NCI-H1417 (cell line): ENCODE measurements at regions not wholly inside any gene's neighbourhood (a gene's known extent, or its start where the extent isn't known, plus 50 kb on each side); places are given as distances from the start of the nearest gene placed in this dataset.

Experiments used
- DNase-seq, 3 experiments: peaks; one replicate each; lab custom pipeline; 2025; lab: John Stamatoyannopoulos, UW

- no peak for DNase-seq
Measured at GRCh38 chr2:6664332-6665061, 201.2 kb downstream of the CMPK2 start.

DNA sequence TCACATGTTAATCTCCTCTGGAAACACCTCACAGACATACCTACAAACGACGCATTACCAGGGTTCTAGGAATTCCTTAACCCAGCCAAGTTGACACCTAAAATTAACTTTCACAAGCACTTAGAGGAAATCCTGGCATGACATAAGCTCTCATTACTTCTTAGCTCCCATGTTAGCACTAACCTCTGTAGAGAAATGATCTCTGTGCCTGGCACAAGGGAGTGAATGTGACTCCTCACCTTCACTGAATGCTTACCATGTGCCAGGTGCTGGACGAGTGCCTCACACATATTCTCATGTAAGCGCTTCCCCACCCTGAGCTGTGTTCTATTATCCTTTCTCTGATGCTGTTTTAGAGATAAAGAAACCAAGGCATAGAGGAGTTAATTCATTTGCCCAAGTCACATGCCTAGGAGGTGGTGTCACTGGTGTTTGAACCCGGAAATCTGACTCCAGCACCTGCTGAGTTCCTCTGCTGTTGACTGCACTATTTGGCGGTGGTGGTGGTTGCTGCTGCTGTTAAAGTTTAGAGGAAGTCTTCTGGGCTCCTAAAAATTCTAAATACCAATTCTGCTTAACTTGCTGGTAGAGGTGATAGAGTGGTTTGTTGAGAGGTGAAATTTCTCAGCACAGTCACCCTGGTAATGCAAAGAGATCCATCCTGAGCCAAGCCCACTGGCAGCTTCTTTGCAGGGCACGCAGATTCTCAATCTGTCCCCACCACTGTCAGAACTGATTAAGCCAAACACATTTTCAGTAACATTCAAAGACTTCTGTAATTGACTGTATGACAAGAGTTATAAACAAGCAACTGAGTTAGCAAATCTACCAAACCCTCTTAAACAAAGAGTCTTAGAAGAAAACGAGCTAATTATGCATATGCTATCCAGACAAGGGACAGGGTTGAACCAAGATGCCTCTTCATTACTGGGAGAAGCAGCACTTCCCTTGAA is 200.3 kb downstream of the CMPK2 start:
- DNase-seq: no peak

- DNase-seq: no peak
Measured at GRCh38 chr2:6667326-6667725, 198.4 kb downstream of the CMPK2 start.

DNA sequence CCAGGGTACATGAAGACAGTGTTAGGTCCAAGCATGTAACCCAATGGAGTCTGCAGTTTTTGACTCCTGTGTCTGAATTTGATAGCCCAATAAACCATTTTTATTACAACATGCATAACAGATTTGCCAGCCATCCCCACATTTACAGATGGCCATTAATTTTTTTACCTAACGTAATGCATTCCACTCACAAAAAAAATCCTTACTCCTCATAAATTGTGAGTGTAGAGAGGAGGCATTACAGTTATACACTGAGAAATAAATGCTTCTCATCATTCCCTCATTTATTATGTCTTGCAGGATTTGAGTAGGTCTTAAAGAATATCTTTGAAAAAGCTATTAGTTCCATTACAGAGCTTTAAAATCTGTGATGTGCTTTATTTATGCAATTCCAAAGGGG is 193.8 kb downstream of the CMPK2 start:
- no peak for DNase-seq

GRCh38 chr2:6674381-6674780 is 191.3 kb downstream of the CMPK2 start:
- DNase-seq: no peak

DNA sequence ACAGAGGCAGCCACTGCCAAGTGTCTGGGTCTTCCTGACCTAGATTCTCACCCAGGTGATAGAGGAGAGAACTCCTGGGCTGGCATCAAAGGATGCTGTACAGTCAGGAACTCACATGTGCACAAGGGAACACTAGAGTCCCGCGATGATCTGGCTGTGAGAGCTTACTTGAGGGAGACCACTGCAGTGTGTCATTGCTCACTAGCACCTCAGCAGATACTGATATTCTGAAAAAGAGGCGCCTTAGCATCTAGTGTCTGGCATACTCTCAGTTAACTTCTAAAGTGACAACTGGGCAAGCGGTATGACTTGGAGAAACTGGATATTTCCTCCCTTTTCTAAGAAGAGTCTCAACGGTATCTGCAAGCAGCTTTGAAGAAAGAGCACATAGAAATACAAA is 189.9 kb downstream of the CMPK2 start:
- no peak for DNase-seq

- no peak for DNase-seq
Measured at GRCh38 chr2:6676241-6676640, 189.5 kb downstream of the CMPK2 start.

DNA sequence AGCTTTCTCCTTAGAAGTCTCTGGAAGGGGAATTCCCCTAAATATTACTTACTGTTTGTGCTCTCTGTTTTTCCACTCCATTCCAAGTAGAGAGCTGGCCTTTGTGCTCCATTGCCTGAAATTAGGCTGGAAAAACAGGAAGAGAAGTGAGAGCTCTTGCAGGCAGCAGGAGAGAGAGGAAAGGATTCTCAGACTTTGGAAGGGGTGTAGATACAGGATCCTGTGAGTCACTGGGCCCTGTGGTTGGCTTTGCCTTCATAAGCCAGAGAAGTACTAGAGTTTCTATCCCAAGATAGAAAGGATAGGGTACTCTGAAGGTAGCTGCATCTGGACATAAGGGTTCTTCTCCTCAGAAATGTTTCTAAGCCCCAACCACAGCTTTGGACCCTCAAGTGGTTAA is 188.9 kb downstream of the CMPK2 start:
- no peak for DNase-seq

DNA sequence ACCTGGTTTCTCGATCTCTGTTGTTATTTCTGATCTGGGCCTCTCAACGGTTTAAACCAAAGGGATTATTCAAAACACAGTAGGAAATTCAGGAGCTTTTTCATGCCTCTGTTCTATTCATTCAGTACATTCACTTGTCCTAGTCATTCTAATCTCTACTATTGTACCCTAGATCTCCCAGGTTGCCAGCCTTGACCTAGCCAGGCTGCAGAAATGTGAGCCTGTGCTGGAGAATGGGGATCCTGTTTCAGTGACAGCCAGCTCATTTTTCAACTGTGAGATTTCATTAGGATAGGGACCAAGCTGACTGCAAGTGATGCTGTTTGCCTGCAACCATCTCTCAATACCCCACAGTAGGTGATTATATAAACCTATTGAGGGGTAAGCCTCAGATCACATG is 186.2 kb downstream of the CMPK2 start:
- no peak for DNase-seq

GRCh38 chr2:6683516-6683915 is 182.2 kb downstream of the CMPK2 start:
- no peak for DNase-seq

DNA sequence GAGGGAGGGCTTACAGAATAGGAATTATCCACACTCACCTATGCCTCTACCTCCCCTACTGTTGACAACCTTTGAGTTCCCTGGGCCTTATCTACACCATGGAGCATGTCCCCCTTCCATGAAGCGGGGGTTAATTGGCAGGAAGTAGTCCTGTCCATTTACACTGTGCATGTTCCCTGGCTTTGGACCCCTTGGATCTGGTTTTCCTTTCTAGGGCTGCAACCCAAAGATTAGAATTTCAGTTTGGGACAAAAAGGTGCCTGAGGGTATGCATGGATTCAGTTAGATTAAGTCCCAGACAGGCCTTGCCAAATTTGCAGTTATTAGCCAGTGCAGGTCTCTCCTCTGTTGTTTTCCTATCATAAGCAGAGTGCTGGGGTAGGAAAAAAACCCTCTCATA is 180.3 kb downstream of the CMPK2 start:
- no peak for DNase-seq

- DNase-seq: no peak
Measured at GRCh38 chr2:6692056-6692455, 173.7 kb downstream of the CMPK2 start.

DNA sequence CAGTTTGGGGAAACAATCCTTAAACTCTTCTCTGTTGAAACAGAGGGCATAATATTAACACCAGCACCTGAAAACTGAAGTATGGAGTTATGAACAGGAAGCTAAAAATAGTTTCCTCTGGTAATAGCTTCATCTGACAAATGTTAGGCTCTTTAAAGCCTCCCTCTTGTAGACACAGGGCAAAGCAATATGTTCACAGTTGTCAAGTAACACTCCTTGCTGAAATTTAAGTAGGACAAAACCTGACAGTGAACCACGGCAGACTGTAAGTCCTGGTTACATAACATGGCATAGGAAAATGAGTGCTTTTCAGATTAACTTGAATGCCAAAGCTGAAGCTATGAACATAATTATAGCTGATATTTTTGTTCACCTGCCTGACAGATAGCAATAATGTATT is 172.9 kb downstream of the CMPK2 start:
- DNase-seq: peak in 1 of 3 experiments; percentile 28

- DNase-seq: no peak
Measured at GRCh38 chr2:6694555-6694954, 171.2 kb downstream of the CMPK2 start.

DNA sequence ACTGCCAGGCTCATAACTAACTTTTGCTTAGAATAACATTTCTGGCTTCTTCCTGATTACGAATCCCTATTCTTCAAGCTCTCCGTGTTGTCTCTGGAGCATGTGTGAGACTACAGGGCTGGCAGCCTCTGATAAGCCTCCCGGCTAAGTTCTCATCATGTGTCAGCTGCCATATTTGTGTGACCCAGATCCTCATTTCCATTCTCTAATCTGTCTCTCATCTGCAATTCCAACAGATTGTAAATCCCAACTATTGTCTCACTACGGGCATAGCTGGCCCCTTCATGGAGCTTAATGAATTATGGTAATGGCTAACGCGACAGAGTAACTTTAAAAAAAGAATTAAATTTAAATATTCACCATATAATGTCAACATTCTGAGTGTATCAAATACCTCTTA is 165.4 kb downstream of the CMPK2 start:
- DNase-seq: no peak

GRCh38 chr2:6704077-6704476 is 161.6 kb downstream of the CMPK2 start:
- DNase-seq: no peak

DNA sequence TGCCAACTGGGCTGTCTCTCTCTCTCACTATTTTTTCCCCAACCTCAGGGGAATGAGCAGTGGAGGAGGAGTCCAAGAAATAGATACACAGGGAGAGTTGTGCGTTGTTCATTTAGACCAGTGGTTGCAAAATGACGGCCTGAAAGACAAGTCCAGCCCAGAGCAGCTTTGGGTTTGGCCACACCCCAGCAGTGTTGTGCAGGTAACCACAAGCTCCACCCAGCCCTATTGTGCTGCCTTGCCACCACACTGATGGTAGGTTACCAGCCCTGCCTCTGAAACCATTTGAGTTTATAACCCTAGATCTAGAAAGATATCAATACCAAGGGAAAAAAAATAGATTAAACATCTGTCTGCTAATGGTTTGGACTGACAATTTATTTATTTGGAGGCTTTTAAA is 144.3 kb downstream of the CMPK2 start:
- no peak for DNase-seq

DNA sequence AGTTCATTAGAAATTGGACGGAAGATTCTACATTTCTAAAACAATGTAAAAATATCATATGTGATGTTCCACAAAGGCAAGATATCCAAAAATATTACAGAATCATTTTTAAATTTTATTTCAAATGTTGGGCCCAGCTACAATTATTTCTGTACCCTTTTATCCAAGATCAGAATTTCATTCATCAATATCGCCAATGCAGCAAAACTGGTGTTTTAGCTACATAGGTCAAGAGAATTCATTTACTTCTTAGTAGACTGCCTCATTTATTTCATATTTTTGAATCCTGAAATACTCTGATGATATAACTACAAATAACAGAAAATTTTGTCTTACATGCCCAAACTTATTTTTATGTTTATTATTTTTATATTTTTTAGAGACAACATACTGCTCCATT is 143.1 kb downstream of the CMPK2 start:
- no peak for DNase-seq

GRCh38 chr2:6723865-6724604 is 141.7 kb downstream of the CMPK2 start:
- DNase-seq: peak; percentile 44 to 80 (median 50)

GRCh38 chr2:6724605-6725140 is 141.0 kb downstream of the CMPK2 start:
- DNase-seq: no peak

DNA sequence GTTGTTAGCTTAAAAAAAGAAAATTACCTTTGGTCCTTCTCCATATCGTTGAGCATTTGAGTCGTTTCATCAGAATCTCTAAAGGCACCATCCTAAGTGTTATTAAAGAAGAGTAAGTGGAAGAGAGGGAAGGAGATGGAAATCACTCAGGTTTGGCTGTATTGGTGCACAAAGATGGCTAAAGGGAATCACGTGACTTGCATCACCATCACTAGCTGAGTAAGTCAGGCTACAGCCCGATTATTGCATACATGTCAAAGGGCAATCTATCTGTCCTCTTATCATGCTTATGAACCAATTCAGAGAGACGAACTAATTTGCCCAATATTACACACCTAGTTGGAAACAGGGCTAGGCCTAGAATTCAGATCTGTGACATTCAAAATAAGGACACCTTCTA is 137.6 kb downstream of the CMPK2 start:
- DNase-seq: no peak

DNA sequence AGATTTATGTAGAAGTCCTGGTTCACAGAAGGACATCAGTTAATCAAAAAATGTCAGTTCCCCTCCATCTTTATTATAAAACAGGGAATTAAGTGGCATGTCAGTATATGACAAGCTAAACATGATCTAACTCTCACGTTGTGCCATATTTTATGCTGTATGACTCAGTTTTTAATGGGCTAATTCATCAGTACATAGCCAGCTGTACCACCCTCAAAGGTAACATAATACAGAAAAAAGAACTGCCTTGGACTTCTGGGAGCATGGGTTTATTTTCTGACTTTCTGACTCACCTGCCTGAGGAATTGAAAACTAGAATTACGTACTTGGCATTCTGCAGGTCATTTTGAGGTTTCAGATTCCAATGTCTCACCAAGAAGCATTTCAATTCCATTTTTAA is 135.7 kb downstream of the CMPK2 start:
- no peak for DNase-seq
